HEK293 (cell line): ENCODE measurements at regions not wholly inside any gene's neighbourhood (a gene's known extent, or its start where the extent isn't known, plus 50 kb on each side); places are given as distances from the start of the nearest gene placed in this dataset.

Experiments
- CTCF ChIA-PET: fragments of 350-600 bp; formaldehyde crosslinking; extraction: SDS; loops from one replicate; lab custom pipeline; 2021; ENCODE audit warnings: antibody characterized with exemption; lab: Yijun Ruan, JAX
- POLR2A ChIA-PET: fragments of 300-600 bp; formaldehyde crosslinking; extraction: SDS; loops from one replicate; lab custom pipeline; 2020; ENCODE audit warnings: antibody characterized with exemption, inconsistent platforms; lab: Yijun Ruan, JAX
- H3K27ac ChIP-seq: fragments of 200-500 bp; sonication (Bioruptor generic); 2 replicates; pipeline ENCODE4 v1.5.1; 2014; ENCODE audit warnings: low read depth, low read length, control low read depth, inconsistent platforms; ENCODE audit errors: extremely low read depth
- H3K36me3 ChIP-seq, 2 experiments: fragments of 200-500 bp in 1 of 2; sonication (Bioruptor generic) in 1 of 2; 1 replicate in 1 of 2; 2 replicates in 1 of 2; pipeline ENCODE4 v1.5.1; 2014 to 2017; ENCODE audit warnings: inconsistent platforms in 2 of 2, low read length in 2 of 2; ENCODE audit not compliant: control insufficient read depth in 2 of 2, insufficient read depth in 1 of 2
- H3K4me1 ChIP-seq: fragments of 200-500 bp; sonication (Bioruptor generic); 2 replicates; pipeline ENCODE4 v1.5.1; 2014; ENCODE audit warnings: mild to moderate bottlenecking, low read length, inconsistent platforms; ENCODE audit not compliant: control insufficient read depth, insufficient read depth
- H3K4me3 ChIP-seq: 2 replicates; pipeline ENCODE4 v1.5.1; 2011; ENCODE audit warnings: low read depth, mild to moderate bottlenecking, control low read depth, low read length, moderate library complexity
- H3K9me3 ChIP-seq: fragments of 200-500 bp; sonication (Bioruptor generic); 2 replicates; pipeline ENCODE4 v1.5.1; 2014; ENCODE audit warnings: low read depth, low read length, inconsistent platforms; ENCODE audit not compliant: control insufficient read depth, insufficient read depth
- FEZF1 ChIP-seq: fragments of 450-650 bp; formaldehyde crosslinking; IDR thresholded peaks from 2 replicates; pipeline ENCODE4 v1.5.1; 2016; ENCODE audit warnings: missing biosample characterization, missing genetic modification characterization
- KLF1 ChIP-seq: fragments of 450-650 bp; formaldehyde crosslinking; IDR thresholded peaks from 2 replicates; pipeline ENCODE4 v1.5.1; 2016; ENCODE audit warnings: missing biosample characterization, missing genetic modification characterization
- OSR2 ChIP-seq: fragments of 450-650 bp; formaldehyde crosslinking; IDR thresholded peaks from 2 replicates; pipeline ENCODE4 v1.5.1; 2016; ENCODE audit warnings: missing biosample characterization, missing genetic modification characterization
- REPIN1 ChIP-seq: fragments of 450-650 bp; formaldehyde crosslinking; IDR thresholded peaks from 2 replicates; pipeline ENCODE4 v1.5.1; 2017; ENCODE audit warnings: missing biosample characterization, missing genetic modification characterization, low read depth
- SP7 ChIP-seq: fragments of 450-650 bp; formaldehyde crosslinking; IDR thresholded peaks from 2 replicates; pipeline ENCODE4 v1.5.1; 2016; ENCODE audit warnings: missing biosample characterization, missing genetic modification characterization
- TSHZ1 ChIP-seq: fragments of 450-650 bp; formaldehyde crosslinking; IDR thresholded peaks from 2 replicates; pipeline ENCODE4 v1.5.1; 2016; ENCODE audit warnings: missing biosample characterization, missing genetic modification characterization, borderline replicate concordance
- ZBTB8A ChIP-seq: fragments of 450-650 bp; formaldehyde crosslinking; IDR thresholded peaks from 2 replicates; pipeline ENCODE4 v1.5.1; 2016; ENCODE audit warnings: missing biosample characterization, missing genetic modification characterization
- ZNF223 ChIP-seq: fragments of 450-650 bp; formaldehyde crosslinking; IDR thresholded peaks from 2 replicates; pipeline ENCODE4 v1.5.1; 2016; ENCODE audit warnings: missing biosample characterization, missing genetic modification characterization
- ZNF24 ChIP-seq: fragments of 450-650 bp; formaldehyde crosslinking; IDR thresholded peaks from 2 replicates; pipeline ENCODE4 v1.5.1; 2016; ENCODE audit warnings: missing biosample characterization, missing genetic modification characterization
- ZNF311 ChIP-seq: fragments of 450-650 bp; formaldehyde crosslinking; IDR thresholded peaks from 2 replicates; pipeline ENCODE4 v1.5.1; 2017; ENCODE audit warnings: missing biosample characterization, missing genetic modification characterization, borderline replicate concordance
- ZNF37A ChIP-seq: fragments of 450-650 bp; IDR thresholded peaks from 2 replicates; pipeline ENCODE4 v1.5.1; 2018; ENCODE audit warnings: missing biosample characterization, missing genetic modification characterization
- ZNF433 ChIP-seq: fragments of 450-650 bp; formaldehyde crosslinking; IDR thresholded peaks from 2 replicates; pipeline ENCODE4 v1.5.1; 2016; ENCODE audit warnings: missing biosample characterization, missing genetic modification characterization, low read depth
- ZNF521 ChIP-seq: fragments of 450-650 bp; formaldehyde crosslinking; IDR thresholded peaks from 2 replicates; pipeline ENCODE4 v1.5.1; 2017; ENCODE audit warnings: missing biosample characterization, mild to moderate bottlenecking, missing genetic modification characterization
- ZNF544 ChIP-seq: fragments of 450-650 bp; formaldehyde crosslinking; IDR thresholded peaks from 2 replicates; pipeline ENCODE4 v1.5.0; 2017; ENCODE audit warnings: missing biosample characterization, missing genetic modification characterization
- ZNF580 ChIP-seq: fragments of 450-650 bp; formaldehyde crosslinking; IDR thresholded peaks from 2 replicates; pipeline ENCODE4 v1.5.1; 2016; ENCODE audit warnings: missing biosample characterization, missing genetic modification characterization
- ZNF707 ChIP-seq: fragments of 450-650 bp; formaldehyde crosslinking; IDR thresholded peaks from 2 replicates; pipeline ENCODE4 v1.5.1; 2016; ENCODE audit warnings: missing biosample characterization, missing genetic modification characterization
- ZNF837 ChIP-seq: fragments of 450-650 bp; formaldehyde crosslinking; IDR thresholded peaks from 2 replicates; pipeline ENCODE4 v1.5.1; 2016; ENCODE audit warnings: missing biosample characterization, missing genetic modification characterization
- TF ChIP-seq, protein P1 (sequence below): fragments of 450-650 bp; formaldehyde crosslinking; IDR thresholded peaks from 2 replicates; pipeline ENCODE4 v1.5.1; 2017; ENCODE audit warnings: missing biosample characterization, missing genetic modification characterization
- TF ChIP-seq, protein P2 (sequence below): fragments of 450-650 bp; formaldehyde crosslinking; IDR thresholded peaks from 2 replicates; pipeline ENCODE4 v1.5.1; 2017; ENCODE audit warnings: missing biosample characterization, missing genetic modification characterization
- TF ChIP-seq, protein P3 (sequence below): fragments of 450-650 bp; formaldehyde crosslinking; optimal IDR thresholded peaks from 2 replicates; pipeline ENCODE3; 2016; ENCODE audit warnings: missing biosample characterization, mild to moderate bottlenecking, missing genetic modification characterization

DNA sequence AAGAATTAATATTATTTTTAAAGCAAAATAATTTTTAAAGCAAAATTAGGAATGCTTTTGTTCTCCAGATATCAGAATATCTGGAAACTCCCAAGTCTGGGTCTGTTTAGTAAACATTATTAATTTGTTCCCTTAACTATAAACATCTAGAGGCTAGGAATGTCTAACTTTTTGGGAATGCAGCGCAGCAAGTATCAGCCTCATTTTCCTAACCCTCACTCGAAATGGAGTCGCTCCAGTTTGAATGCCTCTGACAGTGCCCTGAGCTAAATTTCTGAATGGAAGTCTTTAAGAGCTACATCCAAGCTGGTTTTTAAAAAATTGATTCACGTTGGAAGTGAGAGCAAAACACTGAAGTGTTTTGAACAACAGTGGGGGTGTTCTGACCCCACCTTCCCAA lies 74.4 kb upstream of the WNT7A start:
- ChIA-PET CTCF (interaction anchor here (0.6 kb wide), 1 partner anchor 197 kb away, joined by 3 read pairs; no protein-coding TSS in a partner anchor), POLR2A (no interaction called here)
- no peak overlapping the region for H3K27ac ChIP-seq
- H3K36me3 ChIP-seq, result no peaks in the 10 kb centered on the region
- H3K4me3 ChIP-seq, result no peak overlapping the region
- no peaks in the 10 kb centered on the region for H3K9me3 ChIP-seq
- TF ChIP-seq ZNF311 (tag by site-specific recombination) (no peak), ZNF837 (tag by site-specific recombination) (no peak), ZNF223 (tag by site-specific recombination) (no peak), ZNF24 (tag by site-specific recombination) (no peak), ZBTB8A (no peak)
- TF ChIP-seq, all 188 proteins: peak for 0
- no peaks in the 10 kb centered on the region for H3K4me1 ChIP-seq

DNA sequence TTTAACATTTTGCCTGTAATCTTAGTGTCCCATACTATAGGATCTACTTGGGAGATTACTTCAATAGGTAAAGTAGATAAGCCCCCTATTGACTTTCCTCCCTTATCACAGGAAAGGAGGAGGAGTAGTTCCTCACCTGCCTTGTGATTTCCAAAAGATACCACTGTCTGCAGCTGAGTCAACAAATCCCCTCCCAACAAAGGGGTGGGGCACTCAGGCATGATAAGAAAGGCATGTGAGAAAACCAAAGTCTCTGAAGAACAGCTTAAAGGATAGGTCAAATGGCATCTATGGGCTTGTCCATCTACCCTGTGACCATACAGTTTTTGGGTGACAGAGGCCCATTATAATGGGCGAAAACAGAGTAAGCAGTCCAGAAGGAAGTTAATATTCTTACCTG lies 71.3 kb upstream of the WNT7A start:
- H3K36me3 ChIP-seq, result no peaks in the 10 kb centered on the region
- no peaks in the 10 kb centered on the region for H3K4me1 ChIP-seq
- H3K9me3 ChIP-seq, result no peaks in the 10 kb centered on the region
- CTCF ChIA-PET, result interaction anchor here (0.6 kb wide), 1 partner anchor 54 kb away, joined by 3 read pairs; no protein-coding TSS in a partner anchor
- TF ChIP-seq, protein P1, sequence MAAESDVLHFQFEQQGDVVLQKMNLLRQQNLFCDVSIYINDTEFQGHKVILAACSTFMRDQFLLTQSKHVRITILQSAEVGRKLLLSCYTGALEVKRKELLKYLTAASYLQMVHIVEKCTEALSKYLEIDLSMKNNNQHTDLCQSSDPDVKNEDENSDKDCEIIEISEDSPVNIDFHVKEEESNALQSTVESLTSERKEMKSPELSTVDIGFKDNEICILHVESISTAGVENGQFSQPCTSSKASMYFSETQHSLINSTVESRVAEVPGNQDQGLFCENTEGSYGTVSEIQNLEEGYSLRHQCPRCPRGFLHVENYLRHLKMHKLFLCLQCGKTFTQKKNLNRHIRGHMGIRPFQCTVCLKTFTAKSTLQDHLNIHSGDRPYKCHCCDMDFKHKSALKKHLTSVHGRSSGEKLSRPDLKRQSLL (tag by site-specific recombination), result no peak
- peak; percentile 69 for TF ChIP-seq KLF1 (tag by site-specific recombination)
- H3K27ac ChIP-seq, result no peak overlapping the region
- H3K4me3 ChIP-seq, result no peak overlapping the region
- POLR2A ChIA-PET, result no interaction called here

DNA sequence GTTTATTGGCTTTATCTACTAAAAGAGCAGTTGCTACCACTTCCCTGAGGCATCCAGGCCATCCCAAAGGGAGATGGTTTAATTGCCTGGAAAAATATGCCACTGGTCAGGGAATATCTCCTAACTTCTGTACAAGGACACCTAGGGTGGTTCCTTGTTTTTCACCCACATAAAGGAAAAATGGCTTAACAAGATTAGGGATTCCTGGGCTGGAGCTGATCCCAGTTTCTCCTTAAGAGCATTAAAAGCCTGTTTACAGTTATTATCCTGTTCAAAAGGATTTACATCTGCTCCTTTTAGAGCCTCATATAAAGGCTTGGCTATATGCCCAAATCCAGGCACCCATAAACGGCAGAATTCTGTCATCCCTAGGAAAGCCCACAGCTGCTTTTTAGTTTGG lies 70.2 kb upstream of the WNT7A start:
- Histone ChIP-seq H3K4me3 (no peak overlapping the region), H3K36me3 (no peaks in the 10 kb centered on the region), H3K9me3 (no peaks in the 10 kb centered on the region), H3K4me1 (no peaks in the 10 kb centered on the region), H3K27ac (no peak overlapping the region)
- ChIA-PET POLR2A (no interaction called here), CTCF (interaction anchor here (0.5 kb wide), 1 partner anchor 657 kb away, joined by 5 read pairs; no protein-coding TSS in a partner anchor)
- TF ChIP-seq, protein P2, sequence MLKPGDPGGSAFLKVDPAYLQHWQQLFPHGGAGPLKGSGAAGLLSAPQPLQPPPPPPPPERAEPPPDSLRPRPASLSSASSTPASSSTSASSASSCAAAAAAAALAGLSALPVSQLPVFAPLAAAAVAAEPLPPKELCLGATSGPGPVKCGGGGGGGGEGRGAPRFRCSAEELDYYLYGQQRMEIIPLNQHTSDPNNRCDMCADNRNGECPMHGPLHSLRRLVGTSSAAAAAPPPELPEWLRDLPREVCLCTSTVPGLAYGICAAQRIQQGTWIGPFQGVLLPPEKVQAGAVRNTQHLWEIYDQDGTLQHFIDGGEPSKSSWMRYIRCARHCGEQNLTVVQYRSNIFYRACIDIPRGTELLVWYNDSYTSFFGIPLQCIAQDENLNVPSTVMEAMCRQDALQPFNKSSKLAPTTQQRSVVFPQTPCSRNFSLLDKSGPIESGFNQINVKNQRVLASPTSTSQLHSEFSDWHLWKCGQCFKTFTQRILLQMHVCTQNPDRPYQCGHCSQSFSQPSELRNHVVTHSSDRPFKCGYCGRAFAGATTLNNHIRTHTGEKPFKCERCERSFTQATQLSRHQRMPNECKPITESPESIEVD (tag by site-specific recombination), result 0 out of 2 replicates have a peak, but pooled peaks have one; percentile 13
- TF ChIP-seq FEZF1 (peak; percentile 41; the same call in 1 of the 2 replicates), ZNF707 (tag by site-specific recombination) (no peak), OSR2 (tag by site-specific recombination) (peak; percentile 68; the same call in 1 of the 2 replicates)
- TF ChIP-seq, all 188 proteins: peak for 3

DNA sequence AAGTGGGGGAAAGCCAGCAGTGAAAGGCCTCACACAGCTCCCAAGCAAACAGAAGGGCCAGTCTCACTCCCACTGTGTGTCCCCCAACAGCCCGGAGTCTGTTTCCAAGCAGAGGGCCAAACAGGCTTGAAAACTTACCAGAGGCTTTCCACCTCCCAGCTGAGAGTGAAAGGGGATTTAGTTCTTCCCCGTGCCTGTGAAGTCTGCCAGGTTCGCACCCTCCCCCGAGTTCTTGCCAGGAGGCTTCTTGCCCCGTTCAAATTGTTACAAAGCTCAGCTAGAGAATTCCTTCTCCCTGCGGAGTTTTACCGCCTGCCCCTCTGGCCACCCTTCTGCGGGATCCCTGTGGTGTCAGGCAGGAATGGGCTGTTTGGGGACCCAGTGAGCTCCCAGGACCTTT lies 68.0 kb upstream of the WNT7A start:
- ChIA-PET CTCF (no interaction called here), POLR2A (no interaction called here)
- Histone ChIP-seq H3K9me3 (no peaks in the 10 kb centered on the region), H3K4me1 (no peaks in the 10 kb centered on the region), H3K36me3 (no peaks in the 10 kb centered on the region), H3K4me3 (no peak overlapping the region), H3K27ac (no peak overlapping the region)
- no peak for TF ChIP-seq TSHZ1 (tag by site-specific recombination)
- TF ChIP-seq, protein P3, sequence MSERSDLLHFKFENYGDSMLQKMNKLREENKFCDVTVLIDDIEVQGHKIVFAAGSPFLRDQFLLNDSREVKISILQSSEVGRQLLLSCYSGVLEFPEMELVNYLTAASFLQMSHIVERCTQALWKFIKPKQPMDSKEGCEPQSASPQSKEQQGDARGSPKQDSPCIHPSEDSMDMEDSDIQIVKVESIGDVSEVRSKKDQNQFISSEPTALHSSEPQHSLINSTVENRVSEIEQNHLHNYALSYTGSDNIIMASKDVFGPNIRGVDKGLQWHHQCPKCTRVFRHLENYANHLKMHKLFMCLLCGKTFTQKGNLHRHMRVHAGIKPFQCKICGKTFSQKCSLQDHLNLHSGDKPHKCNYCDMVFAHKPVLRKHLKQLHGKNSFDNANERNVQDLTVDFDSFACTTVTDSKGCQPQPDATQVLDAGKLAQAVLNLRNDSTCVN (tag by site-specific recombination), result no peak
- no peak for TF ChIP-seq SP7 (tag by site-specific recombination)
- no peak for TF ChIP-seq ZNF37A (tag by site-specific recombination)
- TF ChIP-seq ZNF580 (tag by site-specific recombination), result no peak
- no peak for TF ChIP-seq ZNF521 (tag by site-specific recombination)
- no peak for TF ChIP-seq ZNF433 (tag by site-specific recombination)
- TF ChIP-seq ZNF544, result no peak
- TF ChIP-seq REPIN1 (tag by site-specific recombination), result no peak
- TF ChIP-seq ZBTB8A, result no peak
